ENCODE measurements at regions not wholly inside any gene's neighbourhood (a gene's known extent, or its start where the extent isn't known, plus 50 kb on each side); places are given as distances from the start of the nearest gene placed in this dataset.

GRCh38 chr2:128403814-128404708 is 85.4 kb upstream of the HS6ST1 start:
- no peak for DNase-seq

GRCh38 chr2:128404709-128405466 is 86.2 kb upstream of the HS6ST1 start:
- DNase-seq = no peak

- DNase-seq = no peak
Measured at GRCh38 chr2:128405467-128405900, 86.8 kb upstream of the HS6ST1 start.

- no peak for DNase-seq
Measured at GRCh38 chr2:128405981-128406613, 87.4 kb upstream of the HS6ST1 start.

- no peak for DNase-seq
Measured at GRCh38 chr2:128406736-128407554, 88.3 kb upstream of the HS6ST1 start.

GRCh38 chr2:128408349-128409305 is 90.0 kb upstream of the HS6ST1 start:
- DNase-seq = no peak

- no peak for DNase-seq
Measured at GRCh38 chr2:128409326-128410034, 90.8 kb upstream of the HS6ST1 start.

- no peak for DNase-seq
Measured at GRCh38 chr2:128410035-128410757, 91.5 kb upstream of the HS6ST1 start.

- DNase-seq = no peak
Measured at GRCh38 chr2:128410758-128411215, 92.1 kb upstream of the HS6ST1 start.

- DNase-seq = no peak
Measured at GRCh38 chr2:128411431-128411830, 92.8 kb upstream of the HS6ST1 start.

GRCh38 chr2:128412181-128412871 is 93.7 kb upstream of the HS6ST1 start:
- no peak for DNase-seq

- DNase-seq = no peak
Measured at GRCh38 chr2:128413014-128413717, 94.5 kb upstream of the HS6ST1 start.

GRCh38 chr2:128413718-128414341 is 95.2 kb upstream of the HS6ST1 start:
- no peak for DNase-seq

GRCh38 chr2:128414351-128414750 is 95.7 kb upstream of the HS6ST1 start:
- DNase-seq = no peak

GRCh38 chr2:128414946-128415778 is 96.5 kb upstream of the HS6ST1 start:
- no peak for DNase-seq

- no peak for DNase-seq
Measured at GRCh38 chr2:128415779-128416061, 97.1 kb upstream of the HS6ST1 start.

GRCh38 chr2:128416109-128416785 is 97.6 kb upstream of the HS6ST1 start:
- DNase-seq = no peak

All from DMS153 (cell line).